ENCODE measurements at regions not wholly inside any gene's neighbourhood (a gene's known extent, or its start where the extent isn't known, plus 50 kb on each side); places are given as distances from the start of the nearest gene placed in this dataset.

GRCh38 chr3:16770792-16771191 is 114.0 kb upstream of the PLCL2 start:
- TF ChIP-seq CTCF (IDR thresholded peaks at IDR 0.05): no peak

GRCh38 chr3:16784973-16785372 is 99.8 kb upstream of the PLCL2 start:
- no peak for TF ChIP-seq CTCF (IDR thresholded peaks at IDR 0.05)

GRCh38 chr3:16785465-16785864 is 99.3 kb upstream of the PLCL2 start:
- no peak for TF ChIP-seq CTCF (IDR thresholded peaks at IDR 0.05)

GRCh38 chr3:16788440-16789056 is 96.2 kb upstream of the PLCL2 start:
- TF ChIP-seq CTCF (IDR thresholded peaks at IDR 0.05): no peak

- no peak for TF ChIP-seq CTCF (IDR thresholded peaks at IDR 0.05)
Measured at GRCh38 chr3:16789344-16790120, 95.2 kb upstream of the PLCL2 start.

- TF ChIP-seq CTCF (IDR thresholded peaks at IDR 0.05): no peak
Measured at GRCh38 chr3:16790432-16791400, 94.0 kb upstream of the PLCL2 start.

- TF ChIP-seq CTCF (IDR thresholded peaks at IDR 0.05): no peak
Measured at GRCh38 chr3:16793321-16793720, 91.4 kb upstream of the PLCL2 start.

All from LNCAP (cell line).